NCI-H2081 treated with DMSO at 0.1 percent for 48 hours (cell line): ENCODE measurements at regions not wholly inside any gene's neighbourhood (a gene's known extent, or its start where the extent isn't known, plus 50 kb on each side); places are given as distances from the start of the nearest gene placed in this dataset.

ENCODE experiments used
- DNase-seq: peaks from one replicate; lab custom pipeline; 2025; lab: John Stamatoyannopoulos, UW

GRCh38 chr13:26456650-26457049 is 100.8 kb upstream of the WASF3 start:
- no peak for DNase-seq

GRCh38 chr13:26457212-26457611 is 100.3 kb upstream of the WASF3 start:
- no peak for DNase-seq

- DNase-seq = no peak
Measured at GRCh38 chr13:26458196-26458749, 99.2 kb upstream of the WASF3 start.

GRCh38 chr13:26459276-26460131 is 98.0 kb upstream of the WASF3 start:
- DNase-seq = no peak

- no peak for DNase-seq
Measured at GRCh38 chr13:26460648-26461047, 96.8 kb upstream of the WASF3 start.

GRCh38 chr13:26463296-26463695 is 94.2 kb upstream of the WASF3 start:
- DNase-seq = no peak

GRCh38 chr13:26463848-26464247 is 93.6 kb upstream of the WASF3 start:
- no peak for DNase-seq

GRCh38 chr13:26465514-26465913 is 92.0 kb upstream of the WASF3 start:
- no peak for DNase-seq

GRCh38 chr13:26465954-26466353 is 91.5 kb upstream of the WASF3 start:
- no peak for DNase-seq

GRCh38 chr13:26468265-26468801 is 89.2 kb upstream of the WASF3 start:
- no peak for DNase-seq

- DNase-seq = peak; percentile 64
Measured at GRCh38 chr13:26469602-26470001, 87.9 kb upstream of the WASF3 start.

- no peak for DNase-seq
Measured at GRCh38 chr13:26471807-26472206, 85.7 kb upstream of the WASF3 start.

- peak; percentile 6 for DNase-seq
Measured at GRCh38 chr13:26473571-26474230, 83.8 kb upstream of the WASF3 start.

GRCh38 chr13:26474286-26474685 is 83.2 kb upstream of the WASF3 start:
- DNase-seq = no peak

GRCh38 chr13:26475176-26476110 is 82.0 kb upstream of the WASF3 start:
- no peak for DNase-seq

- no peak for DNase-seq
Measured at GRCh38 chr13:26476111-26476781, 81.2 kb upstream of the WASF3 start.

- DNase-seq = no peak
Measured at GRCh38 chr13:26476782-26477142, 80.7 kb upstream of the WASF3 start.

- DNase-seq = no peak
Measured at GRCh38 chr13:26477681-26478080, 79.8 kb upstream of the WASF3 start.

GRCh38 chr13:26480246-26480855 is 77.1 kb upstream of the WASF3 start:
- DNase-seq = no peak

- no peak for DNase-seq
Measured at GRCh38 chr13:26482451-26483197, 74.9 kb upstream of the WASF3 start.
